CD4-positive, alpha-beta T cell (primary cell): ENCODE measurements at regions not wholly inside any gene's neighbourhood (a gene's known extent, or its start where the extent isn't known, plus 50 kb on each side); places are given as distances from the start of the nearest gene placed in this dataset.
A peak's percentile ranks its signal among the peaks of the same experiment; 100 is the strongest.

Source experiments
- ATAC-seq: fragments of 200-7000 bp; cut with Tn5 transposase; one replicate; pipeline ENCODE4 v1.10.0; 2022; ENCODE audit warnings: mild to moderate bottlenecking; ENCODE audit not compliant: poor library complexity
- CTCF ChIA-PET: fragments of 350-600 bp; sonication (Branson Sonifier 250); formaldehyde crosslinking; loops from one replicate; lab custom pipeline; 2021; ENCODE audit warnings: antibody characterized with exemption, inconsistent platforms; lab: Charles Lee
- POLR2A ChIA-PET: fragments of 350-600 bp; sonication (Branson Sonifier 250); formaldehyde crosslinking; loops from one replicate; lab custom pipeline; 2021; ENCODE audit warnings: antibody characterized with exemption, inconsistent platforms; lab: Charles Lee
- DNase-seq, 14 experiments: peaks; one replicate each; pipeline ENCODE4 v3.0.0-alpha.2; 2013 to 2020; ENCODE audit warnings: mixed read lengths in 2 of 14
- H3K27ac ChIP-seq, 2 donors: one replicate each; pipeline versions ENCODE4 v1.5.1 to v1.7.0; 2013; ENCODE audit warnings: low read length in 2 of 2, low read depth in 1 of 2, mild to moderate bottlenecking in 1 of 2
- H3K27me3 ChIP-seq, 2 experiments: 1 replicate in 1 of 2; 2 replicates in 1 of 2; pipeline versions ENCODE4 v1.6.1 to v1.7.0; 2013; ENCODE audit warnings: low read length in 2 of 2, control low read depth in 1 of 2, mild to moderate bottlenecking in 1 of 2, moderate library complexity in 1 of 2; ENCODE audit not compliant: insufficient read depth in 2 of 2, control insufficient read depth in 1 of 2
- H3K36me3 ChIP-seq: one replicate; pipeline ENCODE4 v1.6.1; 2013; ENCODE audit warnings: low read length, control low read depth; ENCODE audit not compliant: insufficient read depth
- H3K4me1 ChIP-seq: one replicate; pipeline ENCODE4 v1.6.1; 2013; ENCODE audit warnings: low read length, control low read depth; ENCODE audit not compliant: insufficient read depth
- H3K4me3 ChIP-seq: one replicate; pipeline ENCODE4 v1.5.1; 2013; ENCODE audit warnings: mild to moderate bottlenecking, low read length, moderate library complexity
- H3K9me3 ChIP-seq, 2 experiments: 1 replicate in 1 of 2; 2 replicates in 1 of 2; pipeline versions ENCODE4 v1.6.1 to v1.7.0; 2013; ENCODE audit warnings: low read length in 2 of 2, mild to moderate bottlenecking in 2 of 2, control low read depth in 1 of 2, moderate library complexity in 1 of 2; ENCODE audit not compliant: control insufficient read depth in 1 of 2, insufficient read depth in 1 of 2
- H3K27ac Mint-ChIP-seq: one replicate; pipeline ENCODE4 v1.8.0; 2020; ENCODE audit warnings: mixed read lengths
- H3K27me3 Mint-ChIP-seq: one replicate; pipeline ENCODE4 v1.8.0; 2021; ENCODE audit warnings: mixed read lengths
- H3K36me3 Mint-ChIP-seq: one replicate; pipeline ENCODE4 v1.8.0; 2021; ENCODE audit warnings: low read depth, mixed read lengths
- H3K4me1 Mint-ChIP-seq: one replicate; pipeline ENCODE4 v1.8.0; 2021; ENCODE audit warnings: low read depth, mixed read lengths
- H3K4me3 Mint-ChIP-seq: one replicate; pipeline ENCODE4 v1.8.0; 2020; ENCODE audit warnings: mild to moderate bottlenecking, mixed read lengths
- H3K9me3 Mint-ChIP-seq: one replicate; pipeline ENCODE4 v1.8.0; 2020; ENCODE audit warnings: mixed read lengths
- intact Hi-C, 2 experiments: fragments of 100-400 bp; cut with DNase I in 1 of 2; cut with micrococcal nuclease in 1 of 2; formaldehyde crosslinking; loops; one replicate each; pipeline versions ENCODE4 v1.15.1 to v1.9.0; 2023 to 2025; cut with DNase I, micrococcal nuclease
- TF ChIP-seq, protein P1 (sequence below): fragments of 200-600 bp; IDR thresholded peaks from one replicate; pipeline ENCODE4 v1.8.0; 2022; ENCODE audit warnings: antibody characterized with exemption, mild to moderate bottlenecking

DNA sequence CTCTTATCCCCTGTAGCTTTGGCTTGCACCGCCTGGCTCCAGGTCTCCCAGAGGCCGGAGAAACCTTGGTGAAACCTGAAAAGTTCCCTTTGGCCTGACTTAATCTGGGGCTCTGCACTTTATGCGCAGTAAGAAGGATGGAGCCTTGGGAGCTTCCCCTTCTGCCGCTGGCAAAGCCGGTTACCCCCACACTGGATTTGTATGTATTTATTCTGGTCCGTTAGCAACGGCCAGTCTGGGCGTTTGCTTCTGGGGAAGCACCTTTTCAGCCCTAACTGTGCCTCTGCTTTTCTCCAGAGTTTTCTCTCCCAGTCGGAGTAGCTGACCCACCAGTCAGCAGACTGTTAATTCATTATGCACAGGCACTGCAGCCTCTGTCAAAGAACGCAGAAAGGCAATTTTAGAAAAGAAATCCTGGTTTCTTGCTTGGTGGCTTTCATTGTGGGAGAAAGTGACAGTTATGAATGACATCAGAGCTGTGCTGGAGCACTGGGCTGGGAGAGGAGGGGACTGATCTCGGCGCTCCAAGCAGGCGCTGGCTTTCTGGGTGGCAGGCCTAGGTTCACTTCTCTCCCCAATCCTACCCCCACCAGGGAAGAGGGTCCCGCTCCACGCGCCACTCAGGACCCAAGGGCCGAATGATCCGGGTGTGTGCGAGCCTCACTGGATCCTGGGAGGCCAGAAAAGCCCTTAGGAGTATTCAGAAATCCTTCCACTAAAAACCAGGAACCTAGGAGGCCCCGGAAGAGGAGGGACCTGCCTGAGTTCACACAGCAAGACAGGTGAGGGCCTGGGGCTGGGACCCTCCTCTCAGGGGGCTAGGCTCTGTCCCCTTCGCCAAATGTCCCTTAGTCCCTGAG, 70.2 kb downstream of the RTL6 start:
- H3K27ac ChIP-seq: no peak overlapping the region
- TF ChIP-seq, protein P1, sequence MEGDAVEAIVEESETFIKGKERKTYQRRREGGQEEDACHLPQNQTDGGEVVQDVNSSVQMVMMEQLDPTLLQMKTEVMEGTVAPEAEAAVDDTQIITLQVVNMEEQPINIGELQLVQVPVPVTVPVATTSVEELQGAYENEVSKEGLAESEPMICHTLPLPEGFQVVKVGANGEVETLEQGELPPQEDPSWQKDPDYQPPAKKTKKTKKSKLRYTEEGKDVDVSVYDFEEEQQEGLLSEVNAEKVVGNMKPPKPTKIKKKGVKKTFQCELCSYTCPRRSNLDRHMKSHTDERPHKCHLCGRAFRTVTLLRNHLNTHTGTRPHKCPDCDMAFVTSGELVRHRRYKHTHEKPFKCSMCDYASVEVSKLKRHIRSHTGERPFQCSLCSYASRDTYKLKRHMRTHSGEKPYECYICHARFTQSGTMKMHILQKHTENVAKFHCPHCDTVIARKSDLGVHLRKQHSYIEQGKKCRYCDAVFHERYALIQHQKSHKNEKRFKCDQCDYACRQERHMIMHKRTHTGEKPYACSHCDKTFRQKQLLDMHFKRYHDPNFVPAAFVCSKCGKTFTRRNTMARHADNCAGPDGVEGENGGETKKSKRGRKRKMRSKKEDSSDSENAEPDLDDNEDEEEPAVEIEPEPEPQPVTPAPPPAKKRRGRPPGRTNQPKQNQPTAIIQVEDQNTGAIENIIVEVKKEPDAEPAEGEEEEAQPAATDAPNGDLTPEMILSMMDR: no peak
- H3K36me3 ChIP-seq: no peaks in the 10 kb centered on the region
- ChIA-PET POLR2A (no interaction called here), CTCF (no interaction called here)
- no peaks in the 10 kb centered on the region for H3K36me3 Mint-ChIP-seq
- intact Hi-C loops: no loop called here
- H3K9me3 Mint-ChIP-seq: no peaks in the 10 kb centered on the region
- no peaks in the 10 kb centered on the region for H3K4me1 Mint-ChIP-seq
- no peak overlapping the region for H3K4me3 Mint-ChIP-seq
- peaks cover 3% of the 10 kb centered on the region for H3K27me3 Mint-ChIP-seq
- peak in 1 of 14 experiments; percentile 7 for DNase-seq
- no peak for ATAC-seq
- H3K4me3 ChIP-seq: no peak overlapping the region
- no peak overlapping the region for H3K27ac Mint-ChIP-seq
- peaks cover 0 to 8% of the 10 kb centered on the region in 2 experiments for H3K27me3 ChIP-seq
- H3K9me3 ChIP-seq: no peaks in the 10 kb centered on the region
- no peaks in the 10 kb centered on the region for H3K4me1 ChIP-seq

DNA sequence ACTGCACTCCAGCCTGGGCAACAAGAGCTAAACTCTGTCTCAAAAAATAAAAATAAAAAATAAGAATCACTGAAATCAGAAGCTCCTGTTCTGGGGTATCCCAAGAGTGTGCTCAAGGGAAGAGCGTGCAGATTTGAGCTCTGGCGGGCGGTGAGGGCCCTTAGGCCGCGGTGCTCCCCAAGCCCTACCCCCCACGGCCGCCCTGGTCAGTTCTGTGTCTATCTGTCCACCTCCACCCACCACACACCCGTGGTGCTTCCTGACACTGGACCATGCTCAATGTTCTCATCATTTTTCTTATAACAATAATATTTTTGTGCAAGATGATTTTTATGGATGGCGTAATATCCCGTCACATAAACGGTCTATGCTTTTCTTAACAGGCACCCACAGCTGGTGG, 71.1 kb downstream of the RTL6 start:
- CTCF ChIA-PET: no interaction called here
- peaks cover 7% of the 10 kb centered on the region for H3K27me3 Mint-ChIP-seq

DNA sequence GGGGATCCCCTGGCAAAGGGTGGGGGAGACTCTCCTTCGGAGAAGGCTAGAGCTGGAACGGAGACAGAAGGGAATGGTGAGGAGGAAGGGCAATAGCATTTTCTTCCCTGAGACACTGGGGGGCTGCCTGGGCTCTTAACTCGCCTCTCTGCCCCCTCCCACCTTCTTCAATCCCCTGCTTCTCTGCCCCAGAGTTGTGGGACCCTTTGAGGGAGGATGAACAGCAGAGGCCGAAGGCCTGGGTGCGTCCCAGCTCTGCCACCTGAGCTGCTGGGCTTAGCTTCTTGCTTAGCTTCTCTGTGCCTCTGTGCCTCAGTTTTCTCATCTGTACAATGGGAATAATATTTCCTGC, 72.4 kb downstream of the RTL6 start:
- Histone ChIP-seq H3K27ac (no peak overlapping the region), H3K36me3 (no peaks in the 10 kb centered on the region), H3K4me3 (no peak overlapping the region), H3K27me3 (peaks cover 0 to 8% of the 10 kb centered on the region in 2 experiments), H3K4me1 (no peaks in the 10 kb centered on the region), H3K9me3 (peaks cover 3 to 6% of the 10 kb centered on the region in 2 experiments)
- Mint-ChIP-seq H3K27me3 (peaks cover 7% of the 10 kb centered on the region), H3K9me3 (peaks cover 2% of the 10 kb centered on the region), H3K27ac (no peak overlapping the region), H3K4me1 (no peaks in the 10 kb centered on the region), H3K4me3 (no peak overlapping the region), H3K36me3 (no peaks in the 10 kb centered on the region)
- intact Hi-C loops: no loop called here
- ChIA-PET CTCF (no interaction called here), POLR2A (no interaction called here)
- TF ChIP-seq, protein P1: no peak
- peak in 1 of 14 experiments; percentile 7 for DNase-seq
- ATAC-seq: no peak

More for the DNA sequence above, 71.1 kb downstream of the RTL6 start:
- no peaks in the 10 kb centered on the region for H3K9me3 Mint-ChIP-seq
- no peak overlapping the region for H3K27ac Mint-ChIP-seq
- no peaks in the 10 kb centered on the region for H3K4me1 Mint-ChIP-seq
- H3K9me3 ChIP-seq: peaks cover 0 to 2% of the 10 kb centered on the region in 2 experiments
- POLR2A ChIA-PET: no interaction called here
- DNase-seq (no peak), ATAC-seq (no peak)
- no peak overlapping the region for H3K4me3 Mint-ChIP-seq
- H3K36me3 ChIP-seq: no peaks in the 10 kb centered on the region
- intact Hi-C loops: no loop called here
- H3K27me3 ChIP-seq: peaks cover 0 to 8% of the 10 kb centered on the region in 2 experiments
- no peaks in the 10 kb centered on the region for H3K4me1 ChIP-seq
- no peak overlapping the region for H3K27ac ChIP-seq
- TF ChIP-seq, protein P1: no peak
- H3K36me3 Mint-ChIP-seq: no peaks in the 10 kb centered on the region
- H3K4me3 ChIP-seq: no peak overlapping the region
